ENCODE measurements at regions not wholly inside any gene's neighbourhood (a gene's known extent, or its start where the extent isn't known, plus 50 kb on each side); places are given as distances from the start of the nearest gene placed in this dataset.

DNA sequence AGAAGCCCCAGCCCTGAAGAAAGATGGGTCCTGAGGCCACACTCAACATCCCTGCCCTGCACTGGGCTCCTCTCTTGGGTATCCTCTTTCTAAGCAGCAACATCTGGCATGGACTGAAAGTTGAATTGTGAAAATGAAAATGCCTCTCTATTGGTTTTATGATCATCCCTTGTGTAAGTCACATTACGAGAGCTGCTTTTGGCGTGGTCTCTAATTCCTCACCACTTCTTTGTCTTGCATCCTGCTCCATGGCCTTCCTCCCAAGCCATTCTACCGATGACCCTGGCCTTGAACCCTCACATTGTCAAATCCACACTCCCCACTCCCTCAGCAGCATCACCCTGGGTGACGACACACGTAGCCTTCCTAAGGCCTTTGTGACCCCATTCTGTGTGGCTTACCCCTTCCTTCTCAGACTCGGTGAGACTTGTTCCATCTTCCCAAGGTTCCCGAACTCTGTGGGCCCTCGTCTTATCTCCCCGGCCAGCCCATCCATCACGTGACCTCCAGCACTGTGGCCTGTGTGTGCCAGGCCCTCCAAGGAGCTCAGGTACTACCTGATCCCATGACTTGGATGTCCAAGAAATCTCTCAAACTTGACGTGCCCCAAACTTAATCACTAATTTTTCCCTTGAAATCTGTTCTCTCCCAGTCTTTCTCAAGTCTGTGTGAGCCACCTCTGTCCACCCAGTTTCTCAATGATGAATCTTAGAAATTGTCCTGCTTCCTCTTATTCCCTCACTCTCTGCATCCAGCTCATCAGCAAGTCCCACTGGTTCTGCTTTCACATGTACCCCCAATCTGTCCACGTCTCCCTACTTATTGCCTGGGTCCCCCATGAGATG lies 194.7 kb upstream of the HS6ST1 start:
- no peak for TF ChIP-seq POLR2A (IDR thresholded peaks at IDR 0.05)
- TF ChIP-seq POLR2AphosphoS5 (IDR thresholded peaks at IDR 0.05): no peak
- TF ChIP-seq, protein P1, sequence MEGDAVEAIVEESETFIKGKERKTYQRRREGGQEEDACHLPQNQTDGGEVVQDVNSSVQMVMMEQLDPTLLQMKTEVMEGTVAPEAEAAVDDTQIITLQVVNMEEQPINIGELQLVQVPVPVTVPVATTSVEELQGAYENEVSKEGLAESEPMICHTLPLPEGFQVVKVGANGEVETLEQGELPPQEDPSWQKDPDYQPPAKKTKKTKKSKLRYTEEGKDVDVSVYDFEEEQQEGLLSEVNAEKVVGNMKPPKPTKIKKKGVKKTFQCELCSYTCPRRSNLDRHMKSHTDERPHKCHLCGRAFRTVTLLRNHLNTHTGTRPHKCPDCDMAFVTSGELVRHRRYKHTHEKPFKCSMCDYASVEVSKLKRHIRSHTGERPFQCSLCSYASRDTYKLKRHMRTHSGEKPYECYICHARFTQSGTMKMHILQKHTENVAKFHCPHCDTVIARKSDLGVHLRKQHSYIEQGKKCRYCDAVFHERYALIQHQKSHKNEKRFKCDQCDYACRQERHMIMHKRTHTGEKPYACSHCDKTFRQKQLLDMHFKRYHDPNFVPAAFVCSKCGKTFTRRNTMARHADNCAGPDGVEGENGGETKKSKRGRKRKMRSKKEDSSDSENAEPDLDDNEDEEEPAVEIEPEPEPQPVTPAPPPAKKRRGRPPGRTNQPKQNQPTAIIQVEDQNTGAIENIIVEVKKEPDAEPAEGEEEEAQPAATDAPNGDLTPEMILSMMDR (IDR thresholded peaks at IDR 0.05): no peak
- no peak for TF ChIP-seq EP300 (IDR thresholded peaks at IDR 0.05)

Measured in gastroesophageal sphincter (tissue), 3 donors.